Erythroblast (primary cell): ENCODE measurements at regions not wholly inside any gene's neighbourhood (a gene's known extent, or its start where the extent isn't known, plus 50 kb on each side); places are given as distances from the start of the nearest gene placed in this dataset.

Source experiments
- GATA1 ChIP-seq: IDR thresholded peaks from 2 replicates; pipeline ENCODE4 v1.6.1; 2011; ENCODE audit warnings: low read depth, mild to moderate bottlenecking, control low read depth, low read length, moderate library complexity
- POLR2A ChIP-seq: IDR thresholded peaks from 2 replicates; pipeline ENCODE4 v1.6.1; 2011; ENCODE audit warnings: mild to moderate bottlenecking, low read length

DNA sequence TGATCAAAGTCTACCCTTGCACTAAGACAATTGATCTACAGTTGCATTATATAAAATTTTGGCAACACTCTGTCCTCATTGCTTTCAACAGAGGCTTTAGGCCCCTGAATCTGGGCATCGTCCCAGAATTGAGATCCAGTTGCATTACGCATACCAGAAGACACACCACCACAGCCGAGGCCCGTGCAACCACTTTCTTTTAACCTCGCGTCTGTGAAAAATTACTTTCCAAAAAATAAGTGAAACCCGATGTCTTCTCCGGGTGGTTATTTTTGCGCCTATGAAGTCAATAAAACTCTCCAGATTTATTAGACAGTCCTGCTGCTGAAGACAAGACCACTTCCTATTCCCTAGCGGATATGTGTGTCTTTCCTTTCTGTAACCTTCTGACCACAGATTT lies 52.1 kb upstream of the NFIB start:
- TF ChIP-seq POLR2A (no peak), GATA1 (no peak)
